ENCODE measurements at regions not wholly inside any gene's neighbourhood (a gene's known extent, or its start where the extent isn't known, plus 50 kb on each side); places are given as distances from the start of the nearest gene placed in this dataset.

- Histone ChIP-seq H3K27ac (ENCODE audit: control insufficient read depth, insufficient read depth, low read length) (no peak overlapping the region), H4K20me1 (ENCODE audit: control insufficient read depth, extremely low read depth, insufficient read depth, low read length) (no peaks in the 10 kb centered on the region), H3K27me3 (ENCODE audit: control insufficient read depth, extremely low read depth, insufficient read depth, low read length) (no peaks in the 10 kb centered on the region), H2AFZ (ENCODE audit: control insufficient read depth, low read length) (no peak overlapping the region), H3K4me3 (ENCODE audit: control insufficient read depth in 2 of 3, extremely low read depth in 1 of 3, insufficient read depth in 2 of 3, low read depth in 1 of 3, low read length in 3 of 3) (no peak overlapping the region), H3K4me1 (ENCODE audit: control insufficient read depth, extremely low read depth, insufficient read depth, low read length) (no peaks in the 10 kb centered on the region), H3K9ac (ENCODE audit: control insufficient read depth, extremely low read depth, insufficient read depth, low read length) (no peak overlapping the region), H3K36me3 (ENCODE audit: control insufficient read depth in 2 of 2, extremely low read depth in 1 of 2, insufficient read depth in 2 of 2, low read length in 2 of 2) (no peaks in the 10 kb centered on the region), H3K4me2 (ENCODE audit: control insufficient read depth, extremely low read depth, insufficient read depth, low read depth, low read length) (no peak overlapping the region), H3K9me3 (ENCODE audit: control insufficient read depth, low read depth, low read length) (no peaks in the 10 kb centered on the region), H3K79me2 (ENCODE audit: control insufficient read depth, insufficient read depth, low read length) (no peaks in the 10 kb centered on the region), H3K9me1 (ENCODE audit: control insufficient read depth, extremely low read depth, insufficient read depth, low read length) (no peaks in the 10 kb centered on the region)
- no peak for FAIRE-seq
- no peak for DNase-seq (ENCODE audit: low read depth, low spot score)
- dilution Hi-C loops (cut with MboI; ENCODE audit: extremely low pct_ligation_motif_present, low sequenced_read_pairs): no loop called here
- TF ChIP-seq CTCF (optimal IDR thresholded peaks at IDR 0.05 in 1 of 3, IDR thresholded peaks at IDR 0.05 in 1 of 3, conservative IDR thresholded peaks at IDR 0.05 in 1 of 3; ENCODE audit: extremely low read depth in 1 of 3, insufficient read depth in 2 of 3, low read length in 3 of 3) (no peak), EZH2 (IDR thresholded peaks at IDR 0.05; ENCODE audit: low read length) (no peak)
These were observed 85.3 kb downstream of the TYW3 start for GRCh38 chr1:74818241-74818640.

GRCh38 chr1:74818661-74819456 lies 85.9 kb downstream of the TYW3 start:
- DNase-seq (ENCODE audit: low read depth, low spot score) (no peak), FAIRE-seq (no peak)
- Histone ChIP-seq H3K9ac (ENCODE audit: control insufficient read depth, extremely low read depth, insufficient read depth, low read length) (no peak overlapping the region), H2AFZ (ENCODE audit: control insufficient read depth, low read length) (no peak overlapping the region), H3K27me3 (ENCODE audit: control insufficient read depth, extremely low read depth, insufficient read depth, low read length) (no peaks in the 10 kb centered on the region), H3K4me3 (ENCODE audit: control insufficient read depth in 2 of 3, extremely low read depth in 1 of 3, insufficient read depth in 2 of 3, low read depth in 1 of 3, low read length in 3 of 3) (no peak overlapping the region), H3K4me1 (ENCODE audit: control insufficient read depth, extremely low read depth, insufficient read depth, low read length) (no peaks in the 10 kb centered on the region), H3K27ac (ENCODE audit: control insufficient read depth, insufficient read depth, low read length) (no peak overlapping the region), H3K4me2 (ENCODE audit: control insufficient read depth, extremely low read depth, insufficient read depth, low read depth, low read length) (no peak overlapping the region), H3K9me3 (ENCODE audit: control insufficient read depth, low read depth, low read length) (no peaks in the 10 kb centered on the region), H4K20me1 (ENCODE audit: control insufficient read depth, extremely low read depth, insufficient read depth, low read length) (no peaks in the 10 kb centered on the region), H3K9me1 (ENCODE audit: control insufficient read depth, extremely low read depth, insufficient read depth, low read length) (no peaks in the 10 kb centered on the region), H3K79me2 (ENCODE audit: control insufficient read depth, insufficient read depth, low read length) (no peaks in the 10 kb centered on the region), H3K36me3 (ENCODE audit: control insufficient read depth in 2 of 2, extremely low read depth in 1 of 2, insufficient read depth in 2 of 2, low read length in 2 of 2) (no peaks in the 10 kb centered on the region)
- TF ChIP-seq EZH2 (IDR thresholded peaks at IDR 0.05; ENCODE audit: low read length) (no peak), CTCF (optimal IDR thresholded peaks at IDR 0.05 in 1 of 3, IDR thresholded peaks at IDR 0.05 in 1 of 3, conservative IDR thresholded peaks at IDR 0.05 in 1 of 3; ENCODE audit: extremely low read depth in 1 of 3, insufficient read depth in 2 of 3, low read length in 3 of 3) (no peak)
- dilution Hi-C loops (cut with MboI; ENCODE audit: extremely low pct_ligation_motif_present, low sequenced_read_pairs): no loop called here
